ENCODE measurements at regions not wholly inside any gene's neighbourhood (a gene's known extent, or its start where the extent isn't known, plus 50 kb on each side); places are given as distances from the start of the nearest gene placed in this dataset.

- H3K4me2 ChIP-seq (ENCODE audit: low read depth, low read length, poor library complexity, severe bottlenecking), result no peak overlapping the region
- no peaks in the 10 kb centered on the region for H3F3A ChIP-seq (ENCODE audit: insufficient read depth)
- no peaks in the 10 kb centered on the region for H3K79me2 ChIP-seq (ENCODE audit: insufficient read depth, low read length)
- TF ChIP-seq CTCF (IDR thresholded peaks at IDR 0.05; ENCODE audit: insufficient read depth, low read length, poor library complexity, severe bottlenecking), result no peak
- H3K9ac ChIP-seq (ENCODE audit: low read length), result no peak overlapping the region
- H3K27ac ChIP-seq (ENCODE audit: low read depth, low read length), result no peak overlapping the region
- H3K36me3 ChIP-seq (ENCODE audit: low read length), result no peaks in the 10 kb centered on the region
- no peaks in the 10 kb centered on the region for H4K20me1 ChIP-seq (ENCODE audit: low read depth, low read length)
- peaks cover 16% of the 10 kb centered on the region; the same call in 1 of the 2 replicates for H3K9me3 ChIP-seq (ENCODE audit: insufficient read depth, low read length)
- no peak overlapping the region for H3K4me3 ChIP-seq (ENCODE audit: insufficient read depth, low read length, poor library complexity, severe bottlenecking)
- no peak overlapping the region for H2AFZ ChIP-seq (ENCODE audit: low read depth, low read length, severe bottlenecking)
- H3K9me2 ChIP-seq (replicated peaks; ENCODE audit: insufficient read depth, low read length), result no peaks in the 10 kb centered on the region
- H3K27me3 ChIP-seq (ENCODE audit: low read length), result no peaks in the 10 kb centered on the region
Observed at GRCh38 chr6:49370518-49370917, 92.5 kb downstream of the MMUT start.

- Histone ChIP-seq H2AFZ (ENCODE audit: low read depth, low read length, severe bottlenecking) (no peak overlapping the region), H3K9me2 (replicated peaks; ENCODE audit: insufficient read depth, low read length) (no peaks in the 10 kb centered on the region), H3K4me3 (ENCODE audit: insufficient read depth, low read length, poor library complexity, severe bottlenecking) (no peak overlapping the region), H4K20me1 (ENCODE audit: low read depth, low read length) (no peaks in the 10 kb centered on the region), H3K9ac (ENCODE audit: low read length) (no peak overlapping the region), H3K4me2 (ENCODE audit: low read depth, low read length, poor library complexity, severe bottlenecking) (no peak overlapping the region), H3K27ac (ENCODE audit: low read depth, low read length) (no peak overlapping the region), H3K36me3 (ENCODE audit: low read length) (no peaks in the 10 kb centered on the region), H3F3A (ENCODE audit: insufficient read depth) (no peaks in the 10 kb centered on the region), H3K79me2 (ENCODE audit: insufficient read depth, low read length) (no peaks in the 10 kb centered on the region), H3K27me3 (ENCODE audit: low read length) (no peaks in the 10 kb centered on the region), H3K9me3 (ENCODE audit: insufficient read depth, low read length) (peaks cover 20% of the 10 kb centered on the region; the same call in 1 of the 2 replicates)
- TF ChIP-seq CTCF (IDR thresholded peaks at IDR 0.05; ENCODE audit: insufficient read depth, low read length, poor library complexity, severe bottlenecking), result no peak
- TF ChIP-seq EZH2phosphoT487 (conservative IDR thresholded peaks at IDR 0.05; ENCODE audit: low read length), result no peak
Observed at GRCh38 chr6:49366539-49366938, 96.5 kb downstream of the MMUT start.

- Histone ChIP-seq H3K9me3 (ENCODE audit: insufficient read depth, low read length) (no peaks in the 10 kb centered on the region), H3K9me2 (replicated peaks; ENCODE audit: insufficient read depth, low read length) (no peaks in the 10 kb centered on the region; the same call in 1 of the 2 replicates), H3K4me3 (ENCODE audit: insufficient read depth, low read length, poor library complexity, severe bottlenecking) (no peak overlapping the region), H3K36me3 (ENCODE audit: low read length) (no peaks in the 10 kb centered on the region), H3K27me3 (ENCODE audit: low read length) (no peaks in the 10 kb centered on the region), H3F3A (ENCODE audit: insufficient read depth) (no peaks in the 10 kb centered on the region), H4K20me1 (ENCODE audit: low read depth, low read length) (no peaks in the 10 kb centered on the region), H3K27ac (ENCODE audit: low read depth, low read length) (no peak overlapping the region), H3K9ac (ENCODE audit: low read length) (no peak overlapping the region), H2AFZ (ENCODE audit: low read depth, low read length, severe bottlenecking) (no peak overlapping the region), H3K4me2 (ENCODE audit: low read depth, low read length, poor library complexity, severe bottlenecking) (no peak overlapping the region), H3K79me2 (ENCODE audit: insufficient read depth, low read length) (no peaks in the 10 kb centered on the region)
- TF ChIP-seq EZH2phosphoT487 (conservative IDR thresholded peaks at IDR 0.05; ENCODE audit: low read length), result no peak
- TF ChIP-seq CTCF (IDR thresholded peaks at IDR 0.05; ENCODE audit: insufficient read depth, low read length, poor library complexity, severe bottlenecking), result no peak
Observed at GRCh38 chr6:49348561-49348960, 114.5 kb downstream of the MMUT start.
